ENCODE measurements at regions not wholly inside any gene's neighbourhood (a gene's known extent, or its start where the extent isn't known, plus 50 kb on each side); places are given as distances from the start of the nearest gene placed in this dataset.

DNA sequence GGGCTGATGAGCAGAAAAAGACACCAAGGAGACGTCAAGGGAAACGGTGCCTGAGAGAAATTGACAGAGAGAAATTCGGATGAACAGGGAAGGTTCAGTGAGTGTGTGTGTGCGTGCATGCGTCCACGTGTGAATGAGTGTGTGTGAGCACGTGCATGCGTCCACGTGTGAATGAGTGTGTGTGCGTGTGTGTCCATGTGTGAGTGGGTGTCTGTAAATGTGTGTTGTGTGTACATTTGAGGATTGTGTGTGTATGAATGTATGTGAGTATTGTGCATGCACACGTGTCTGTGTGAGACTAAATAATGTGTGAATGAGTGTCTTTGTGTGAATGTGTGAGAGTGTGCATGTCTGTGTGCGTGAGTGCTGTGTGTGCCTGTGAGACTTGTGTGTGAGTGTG, 137.4 kb upstream of the MED13L start:
- no peak overlapping the region for H3K4me3 ChIP-seq (ENCODE audit: low read length)
- TF ChIP-seq, protein P1, sequence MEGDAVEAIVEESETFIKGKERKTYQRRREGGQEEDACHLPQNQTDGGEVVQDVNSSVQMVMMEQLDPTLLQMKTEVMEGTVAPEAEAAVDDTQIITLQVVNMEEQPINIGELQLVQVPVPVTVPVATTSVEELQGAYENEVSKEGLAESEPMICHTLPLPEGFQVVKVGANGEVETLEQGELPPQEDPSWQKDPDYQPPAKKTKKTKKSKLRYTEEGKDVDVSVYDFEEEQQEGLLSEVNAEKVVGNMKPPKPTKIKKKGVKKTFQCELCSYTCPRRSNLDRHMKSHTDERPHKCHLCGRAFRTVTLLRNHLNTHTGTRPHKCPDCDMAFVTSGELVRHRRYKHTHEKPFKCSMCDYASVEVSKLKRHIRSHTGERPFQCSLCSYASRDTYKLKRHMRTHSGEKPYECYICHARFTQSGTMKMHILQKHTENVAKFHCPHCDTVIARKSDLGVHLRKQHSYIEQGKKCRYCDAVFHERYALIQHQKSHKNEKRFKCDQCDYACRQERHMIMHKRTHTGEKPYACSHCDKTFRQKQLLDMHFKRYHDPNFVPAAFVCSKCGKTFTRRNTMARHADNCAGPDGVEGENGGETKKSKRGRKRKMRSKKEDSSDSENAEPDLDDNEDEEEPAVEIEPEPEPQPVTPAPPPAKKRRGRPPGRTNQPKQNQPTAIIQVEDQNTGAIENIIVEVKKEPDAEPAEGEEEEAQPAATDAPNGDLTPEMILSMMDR (IDR thresholded peaks at IDR 0.05; ENCODE audit: insufficient read depth, low read depth, low read length, missing control alignments) = no peak
- DNase-seq (ENCODE audit: low read depth) = no peak

DNA sequence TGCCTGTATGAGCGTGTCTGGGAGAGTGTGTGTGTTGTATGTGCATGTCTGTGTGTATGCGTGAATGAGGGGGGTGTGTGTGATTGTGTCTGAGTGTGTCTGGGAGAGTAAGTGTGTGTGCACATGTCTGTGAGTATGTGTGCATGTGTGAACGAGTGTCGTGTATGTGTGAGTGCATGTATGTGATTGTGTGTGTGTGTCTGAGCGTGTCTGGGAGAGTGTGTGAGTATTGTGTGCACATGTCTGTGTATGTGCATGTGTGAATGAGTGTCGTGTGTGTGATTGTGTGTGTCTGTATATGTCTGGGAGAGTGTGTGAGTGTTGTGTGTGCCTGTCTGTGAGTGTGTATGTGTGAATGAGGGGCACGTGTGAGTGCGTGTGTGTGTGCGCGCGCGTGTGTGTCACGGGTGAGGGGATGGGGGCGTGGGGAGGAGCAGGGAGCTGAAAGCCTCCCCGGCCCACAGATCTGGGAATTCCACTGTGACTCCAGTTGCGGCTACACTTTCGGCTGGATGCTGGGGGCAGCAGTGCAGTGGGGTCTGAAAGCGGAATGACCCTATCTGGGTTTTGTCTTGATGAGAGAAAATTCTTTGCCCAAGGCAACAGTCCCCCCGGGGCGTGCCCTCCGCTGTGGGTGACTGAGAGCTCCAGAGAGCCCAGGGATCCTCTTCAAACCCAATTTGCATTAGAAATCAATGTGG, 138.1 kb upstream of the MED13L start:
- TF ChIP-seq, protein P1 (IDR thresholded peaks at IDR 0.05; ENCODE audit: insufficient read depth, low read depth, low read length, missing control alignments) = no peak
- no peak overlapping the region for H3K4me3 ChIP-seq (ENCODE audit: low read length)
- DNase-seq (ENCODE audit: low read depth) = no peak

DNA sequence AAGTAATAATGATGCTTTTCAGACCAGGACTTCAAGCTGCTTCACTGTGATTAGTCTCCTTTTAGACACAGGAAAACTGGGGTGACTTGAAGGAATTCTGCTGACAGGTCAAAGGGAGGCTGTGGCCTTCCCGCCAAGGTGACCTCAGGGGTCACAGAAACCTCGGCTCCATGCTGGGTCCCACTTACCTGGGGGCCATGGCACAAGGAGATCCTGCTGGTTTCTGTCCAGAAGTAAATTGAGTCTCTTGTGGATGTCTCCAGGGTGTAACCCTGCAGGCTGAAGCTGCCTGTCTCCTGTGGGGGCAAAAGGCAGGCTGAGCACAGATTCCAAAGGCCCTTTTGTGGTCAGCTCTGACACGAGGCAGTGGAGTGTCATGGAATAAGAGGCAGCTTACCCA, 138.7 kb upstream of the MED13L start:
- TF ChIP-seq, protein P1 (IDR thresholded peaks at IDR 0.05; ENCODE audit: insufficient read depth, low read depth, low read length, missing control alignments) = no peak
- no peak for DNase-seq (ENCODE audit: low read depth)
- no peak overlapping the region for H3K4me3 ChIP-seq (ENCODE audit: low read length)

DNA sequence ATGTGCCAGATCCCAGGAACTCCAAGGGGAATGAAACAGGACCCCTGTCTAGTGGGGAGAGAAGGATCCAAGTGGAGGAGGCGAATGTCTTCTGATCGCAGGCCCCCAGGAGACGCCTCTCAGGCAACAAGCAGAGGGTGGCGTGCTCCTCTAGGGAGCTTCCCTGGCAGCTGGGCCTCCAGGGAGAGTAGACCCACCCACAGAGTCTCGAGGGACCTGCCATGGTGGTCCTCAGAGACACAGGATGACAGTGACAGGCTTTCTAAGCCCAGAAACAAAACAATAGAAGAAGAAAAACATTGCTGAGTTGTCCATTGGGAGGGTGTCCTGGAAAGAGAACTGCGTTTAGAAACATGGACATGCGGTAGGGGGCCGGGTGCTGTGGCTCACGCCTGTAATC, 140.6 kb upstream of the MAP1LC3B2 start:
- no peak overlapping the region for H3K4me3 ChIP-seq (ENCODE audit: low read length)
- TF ChIP-seq, protein P1 (IDR thresholded peaks at IDR 0.05; ENCODE audit: insufficient read depth, low read depth, low read length, missing control alignments) = no peak
- DNase-seq (ENCODE audit: low read depth) = no peak

DNA sequence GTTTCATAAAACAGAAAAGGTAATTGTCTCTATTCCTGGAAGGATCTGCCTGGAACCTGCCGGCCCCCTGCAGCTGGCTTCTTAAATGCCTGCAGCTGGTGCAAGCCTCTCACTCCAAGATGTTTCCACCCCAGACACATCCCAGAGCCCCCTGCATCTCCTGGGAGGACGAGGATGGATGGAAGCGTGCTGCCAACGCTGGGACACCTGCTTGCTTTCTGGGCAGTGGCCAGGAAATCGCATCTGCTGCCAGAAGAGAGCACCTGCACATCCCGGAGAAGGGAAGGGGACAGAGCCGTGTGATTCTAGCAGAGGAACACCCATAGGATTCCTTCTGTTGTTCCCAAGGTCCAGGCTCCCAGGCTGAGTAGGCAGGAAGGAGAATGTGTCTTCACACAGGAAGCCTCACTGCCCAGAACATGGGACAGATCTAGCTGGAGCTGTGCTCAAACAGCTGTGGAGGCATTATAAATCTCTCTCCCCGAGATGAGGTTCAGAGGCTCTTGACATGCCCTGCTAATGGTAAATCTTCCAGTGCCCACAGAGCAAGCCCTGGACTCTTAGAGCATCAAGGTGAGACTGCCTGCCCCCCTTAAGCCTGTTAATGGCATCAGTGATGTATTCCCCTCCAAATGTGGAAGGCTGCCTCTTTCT, 138.8 kb upstream of the MAP1LC3B2 start:
- DNase-seq (ENCODE audit: low read depth) = no peak
- TF ChIP-seq, protein P1 (IDR thresholded peaks at IDR 0.05; ENCODE audit: insufficient read depth, low read depth, low read length, missing control alignments) = no peak

DNA sequence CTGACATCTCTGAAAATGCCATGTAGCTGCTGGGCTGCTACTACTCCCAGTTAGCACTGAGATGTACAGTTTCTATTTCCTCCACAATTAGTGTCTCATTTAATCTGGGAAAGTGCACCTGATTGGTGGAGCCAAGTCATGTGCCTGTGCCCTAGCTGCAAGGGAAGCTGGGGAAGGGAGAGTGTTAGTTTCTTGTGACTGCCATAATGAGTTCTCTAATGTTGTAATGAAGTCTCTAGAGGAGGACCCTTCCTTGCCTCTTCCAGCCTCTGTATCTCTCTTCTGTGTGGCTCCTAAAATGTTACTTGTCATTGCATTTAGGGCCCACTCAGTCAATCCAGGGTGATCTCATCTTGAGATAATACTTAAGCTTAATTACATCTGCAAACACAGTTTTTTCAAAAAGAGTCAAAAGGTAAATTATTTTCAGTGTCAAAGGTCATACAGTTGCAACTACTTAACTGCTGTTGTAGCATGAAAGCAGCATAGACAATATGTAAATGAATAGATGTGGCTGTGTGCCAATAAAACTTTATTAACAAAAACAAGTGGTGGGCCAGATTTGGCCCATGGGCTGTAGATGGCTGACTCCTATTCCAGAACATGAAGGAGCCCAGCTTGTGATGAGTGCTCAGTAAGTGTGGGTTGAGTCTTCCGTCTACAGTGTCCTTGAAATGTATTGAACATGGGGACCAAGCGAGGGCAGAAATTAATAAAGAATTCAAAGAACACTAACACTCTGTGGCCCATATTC, 137.2 kb upstream of the MAP1LC3B2 start:
- no peak for DNase-seq (ENCODE audit: low read depth)
- TF ChIP-seq, protein P1 (IDR thresholded peaks at IDR 0.05; ENCODE audit: insufficient read depth, low read depth, low read length, missing control alignments) = no peak
- no peak overlapping the region for H3K4me3 ChIP-seq (ENCODE audit: low read length)

More for the DNA sequence above, 138.8 kb upstream of the MAP1LC3B2 start:
- no peak overlapping the region for H3K4me3 ChIP-seq (ENCODE audit: low read length)

Data from epithelial cell of esophagus (primary cell).